ENCODE measurements at regions not wholly inside any gene's neighbourhood (a gene's known extent, or its start where the extent isn't known, plus 50 kb on each side); places are given as distances from the start of the nearest gene placed in this dataset.

- DNase-seq = no peak
These were observed 234.0 kb upstream of the CXCL12 start for GRCh38 chr10:44618910-44619309.

GRCh38 chr10:44619521-44619920 is 234.6 kb upstream of the CXCL12 start:
- DNase-seq = no peak

GRCh38 chr10:44619975-44620374 is 235.1 kb upstream of the CXCL12 start:
- no peak for DNase-seq

- no peak for DNase-seq
These were observed 242.9 kb upstream of the CXCL12 start for GRCh38 chr10:44627591-44628354.

GRCh38 chr10:44628921-44629320 is 244.0 kb upstream of the CXCL12 start:
- DNase-seq = no peak

- no peak for DNase-seq
These were observed 250.3 kb upstream of the CXCL12 start for GRCh38 chr10:44635176-44635575.

- DNase-seq = no peak
These were observed 251.7 kb upstream of the CXCL12 start for GRCh38 chr10:44636625-44637024.

- DNase-seq = no peak
These were observed 255.5 kb upstream of the CXCL12 start for GRCh38 chr10:44640429-44640828.

- DNase-seq = no peak
These were observed 262.6 kb upstream of the CXCL12 start for GRCh38 chr10:44647473-44647872.

- no peak for DNase-seq
These were observed 263.1 kb upstream of the CXCL12 start for GRCh38 chr10:44647877-44648542.

- no peak for DNase-seq
These were observed 260.2 kb upstream of the TMEM72 start for GRCh38 chr10:44650691-44651661.

- DNase-seq = no peak
These were observed 259.3 kb upstream of the TMEM72 start for GRCh38 chr10:44651834-44652233.

GRCh38 chr10:44659320-44659719 is 251.8 kb upstream of the TMEM72 start:
- no peak for DNase-seq

GRCh38 chr10:44660271-44660670 is 250.9 kb upstream of the TMEM72 start:
- DNase-seq = no peak

GRCh38 chr10:44662051-44662450 is 249.1 kb upstream of the TMEM72 start:
- no peak for DNase-seq

GRCh38 chr10:44668336-44668735 is 242.8 kb upstream of the TMEM72 start:
- no peak for DNase-seq

GRCh38 chr10:44671319-44671718 is 239.8 kb upstream of the TMEM72 start:
- no peak for DNase-seq

- DNase-seq = no peak
These were observed 237.7 kb upstream of the TMEM72 start for GRCh38 chr10:44673245-44673983.

- DNase-seq = no peak
These were observed 236.4 kb upstream of the TMEM72 start for GRCh38 chr10:44674536-44675386.

GRCh38 chr10:44675387-44675874 is 235.7 kb upstream of the TMEM72 start:
- DNase-seq = no peak

- no peak for DNase-seq
These were observed 230.4 kb upstream of the TMEM72 start for GRCh38 chr10:44680764-44681163.

Data from renal pelvis (tissue), 1 donor.